Upper lobe of left lung (tissue), 4 donors: ENCODE measurements at regions not wholly inside any gene's neighbourhood (a gene's known extent, or its start where the extent isn't known, plus 50 kb on each side); places are given as distances from the start of the nearest gene placed in this dataset.

Experiments used
- CTCF ChIP-seq, 6 experiments: fragments of 450-650 bp in 4 of 6; fragments of 200-600 bp in 2 of 6; sonication (generic) in 2 of 6; IDR thresholded peaks; one replicate each; pipeline ENCODE4 v1.5.1; 2016 to 2019; ENCODE audit warnings: antibody characterized with exemption in 6 of 6
- EP300 ChIP-seq, 4 donors: sonication (generic); formaldehyde crosslinking; IDR thresholded peaks; one replicate each; pipeline ENCODE4 v1.5.1; 2017; ENCODE audit warnings: antibody characterized with exemption in 4 of 4, control low read depth in 2 of 4

- TF ChIP-seq EP300 (IDR thresholded peaks at IDR 0.05) (no peak), CTCF (IDR thresholded peaks at IDR 0.05) (no peak)
Measured at GRCh38 chrY:18650746-18651145, 104.2 kb downstream of the HSFY1 start.
